Spinal cord (tissue), 9 donors: ENCODE measurements at regions not wholly inside any gene's neighbourhood (a gene's known extent, or its start where the extent isn't known, plus 50 kb on each side); places are given as distances from the start of the nearest gene placed in this dataset.

Experiments used
- DNase-seq, 6 donors: peaks; one replicate each; pipeline versions ENCODE4 v3.0.0 to v3.0.0-alpha.2; 2013 to 2015; ENCODE audit warnings: low spot score in 6 of 6, low read depth in 4 of 6
- H3K27ac ChIP-seq: one replicate; pipeline ENCODE4 v1.5.1; 2013; ENCODE audit warnings: low read depth, low read length, control low read depth
- H3K27me3 ChIP-seq: one replicate; pipeline ENCODE4 v1.6.1; 2013; ENCODE audit warnings: low read length; ENCODE audit not compliant: control insufficient read depth, insufficient read depth
- H3K36me3 ChIP-seq: one replicate; pipeline ENCODE4 v1.6.1; 2013; ENCODE audit warnings: low read length; ENCODE audit not compliant: control insufficient read depth, insufficient read depth
- H3K4me1 ChIP-seq: one replicate; pipeline ENCODE4 v1.6.1; 2013; ENCODE audit warnings: low read length; ENCODE audit not compliant: control insufficient read depth, insufficient read depth
- H3K4me3 ChIP-seq: one replicate; pipeline ENCODE4 v1.5.1; 2013; ENCODE audit warnings: low read depth, low read length, control low read depth
- H3K9me3 ChIP-seq: one replicate; pipeline ENCODE4 v1.6.1; 2013; ENCODE audit warnings: low read length; ENCODE audit not compliant: control insufficient read depth, insufficient read depth
- WGBS: methylation state at CpG from one replicate; pipeline ENCODE4 v1.1.5; 2013; ENCODE audit warnings: missing lambda C conversion rate; ENCODE audit not compliant: insufficient coverage; 5-methylcytosine and 5-hydroxymethylcytosine counted together
- donor health status: healthy.

DNA sequence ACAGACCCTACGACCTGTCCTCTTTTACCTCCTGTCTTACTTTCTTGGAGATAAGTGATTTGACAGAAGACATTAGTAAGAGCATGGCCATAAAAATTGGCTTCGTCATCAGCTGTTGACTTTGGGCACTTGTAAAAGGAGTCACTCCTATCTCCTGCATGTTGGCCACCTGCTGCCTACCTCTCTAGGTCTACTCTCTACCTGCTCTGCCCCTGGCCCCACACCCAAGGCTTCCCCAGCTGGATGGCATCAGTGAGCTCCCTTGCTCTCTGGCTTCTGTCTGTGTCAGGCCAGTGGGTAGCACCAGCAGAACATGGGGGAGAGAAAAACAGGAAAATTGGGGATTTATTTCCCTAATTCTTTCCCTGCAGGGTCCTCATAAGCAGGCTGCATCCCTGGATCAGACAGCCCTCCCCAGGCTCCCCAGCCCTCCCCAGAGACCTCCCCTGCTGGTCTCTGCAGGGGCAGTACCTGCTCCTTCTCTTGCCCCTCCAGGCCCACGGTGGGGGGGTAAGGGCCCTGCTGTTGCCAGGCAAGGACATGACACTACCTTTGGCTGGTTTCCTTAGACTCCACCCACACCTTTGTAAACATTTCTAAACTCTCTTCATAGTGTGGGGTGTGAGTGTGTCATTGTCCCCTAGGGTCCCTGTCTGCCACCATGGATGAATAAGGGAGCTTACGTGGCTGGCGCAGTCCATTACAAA is 157.0 kb upstream of the NECTIN1 start:
- no peaks in the 10 kb centered on the region for H3K9me3 ChIP-seq
- H3K36me3 ChIP-seq: no peaks in the 10 kb centered on the region
- no peak overlapping the region for H3K27ac ChIP-seq
- DNase-seq: no peak
- 80% methylated on average over 1 of the region's 5 CpGs for WGBS
- H3K4me1 ChIP-seq: peaks cover 12% of the 10 kb centered on the region
- H3K27me3 ChIP-seq: no peaks in the 10 kb centered on the region
- no peak overlapping the region for H3K4me3 ChIP-seq

DNA sequence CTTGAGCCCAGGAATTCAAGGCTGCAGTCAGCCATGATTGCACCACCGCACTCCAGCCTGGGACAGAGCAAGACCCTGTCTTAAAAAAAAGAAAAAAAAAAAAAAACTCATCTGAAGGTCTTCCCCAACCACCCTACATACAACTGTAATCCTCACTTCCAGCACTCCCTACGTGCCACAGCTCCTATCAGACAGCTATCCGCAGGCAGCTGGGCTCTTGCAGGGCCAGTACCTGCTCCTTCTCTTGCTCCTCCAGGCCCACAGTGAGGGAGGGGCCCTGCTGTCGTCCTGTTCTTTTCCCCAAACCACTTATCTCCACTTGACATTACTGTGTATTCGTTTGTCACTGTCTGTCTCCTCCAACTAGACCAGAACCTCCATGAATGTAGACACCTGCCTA is 156.1 kb upstream of the NECTIN1 start:
- DNase-seq: no peak
- Histone ChIP-seq H3K4me1 (peaks cover 5% of the 10 kb centered on the region), H3K4me3 (no peak overlapping the region), H3K27me3 (no peaks in the 10 kb centered on the region), H3K27ac (no peak overlapping the region), H3K9me3 (no peaks in the 10 kb centered on the region), H3K36me3 (no peaks in the 10 kb centered on the region)
- WGBS: 71% methylated on average over 5 of the region's 5 CpGs

DNA sequence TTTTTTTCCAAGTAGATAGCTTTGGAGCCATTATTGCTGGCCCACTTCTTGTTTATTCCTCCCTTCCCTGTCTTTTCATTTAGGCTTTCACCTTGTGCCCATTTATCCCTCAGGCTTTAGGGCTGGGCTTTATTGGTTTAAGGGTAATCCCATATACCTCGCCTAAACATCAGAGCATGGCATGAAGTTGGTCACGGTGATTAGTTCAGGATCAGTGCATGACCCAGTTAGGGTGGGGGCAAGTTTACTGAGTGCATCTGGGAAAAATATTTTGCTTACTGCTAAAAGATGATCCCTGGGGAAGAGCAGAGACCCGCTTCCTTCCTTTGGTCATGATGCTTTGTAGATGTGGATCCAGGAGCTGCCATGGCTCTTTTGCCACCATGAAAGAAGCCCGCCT is 153.3 kb upstream of the NECTIN1 start:
- H3K36me3 ChIP-seq: no peaks in the 10 kb centered on the region
- no peaks in the 10 kb centered on the region for H3K9me3 ChIP-seq

DNA sequence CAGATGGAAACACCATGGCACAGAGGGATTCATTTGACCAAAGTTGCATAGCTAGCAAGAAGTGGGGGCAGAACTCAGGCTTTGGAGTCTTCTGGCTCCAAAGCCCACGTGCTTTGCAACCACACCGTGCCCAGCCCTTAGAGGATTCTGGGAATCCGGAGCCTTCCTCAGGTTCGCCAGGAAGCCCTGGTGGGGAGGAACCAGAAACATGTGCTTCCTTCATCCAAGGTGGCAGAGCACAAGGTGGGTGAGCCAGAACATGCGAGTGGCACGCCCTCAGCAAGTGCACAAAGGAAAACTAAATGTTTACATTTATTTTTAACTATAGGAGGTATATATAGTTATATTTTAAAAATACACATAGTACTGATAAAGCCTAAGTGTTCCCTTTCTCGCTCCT is 151.9 kb upstream of the NECTIN1 start:
- WGBS: 71% methylated on average over 4 of the region's 7 CpGs
- no peak overlapping the region for H3K27ac ChIP-seq
- no peaks in the 10 kb centered on the region for H3K4me1 ChIP-seq
- no peak for DNase-seq
- H3K27me3 ChIP-seq: no peaks in the 10 kb centered on the region
- H3K9me3 ChIP-seq: no peaks in the 10 kb centered on the region
- H3K36me3 ChIP-seq: no peaks in the 10 kb centered on the region
- H3K4me3 ChIP-seq: no peak overlapping the region

More for the DNA sequence above, 153.3 kb upstream of the NECTIN1 start:
- Histone ChIP-seq H3K27me3 (no peaks in the 10 kb centered on the region), H3K27ac (no peak overlapping the region), H3K4me1 (no peaks in the 10 kb centered on the region), H3K4me3 (no peak overlapping the region)
- DNase-seq: no peak
- WGBS: 100% methylated on average over 3 of the region's 4 CpGs

GRCh38 chr11:119880143-119880542 is 151.1 kb upstream of the NECTIN1 start:
- Histone ChIP-seq H3K27me3 (no peaks in the 10 kb centered on the region), H3K27ac (no peak overlapping the region), H3K9me3 (no peaks in the 10 kb centered on the region), H3K4me3 (no peak overlapping the region), H3K4me1 (no peaks in the 10 kb centered on the region), H3K36me3 (no peaks in the 10 kb centered on the region)
- no peak for DNase-seq
- WGBS: 61% methylated on average over 3 of the region's 4 CpGs

DNA sequence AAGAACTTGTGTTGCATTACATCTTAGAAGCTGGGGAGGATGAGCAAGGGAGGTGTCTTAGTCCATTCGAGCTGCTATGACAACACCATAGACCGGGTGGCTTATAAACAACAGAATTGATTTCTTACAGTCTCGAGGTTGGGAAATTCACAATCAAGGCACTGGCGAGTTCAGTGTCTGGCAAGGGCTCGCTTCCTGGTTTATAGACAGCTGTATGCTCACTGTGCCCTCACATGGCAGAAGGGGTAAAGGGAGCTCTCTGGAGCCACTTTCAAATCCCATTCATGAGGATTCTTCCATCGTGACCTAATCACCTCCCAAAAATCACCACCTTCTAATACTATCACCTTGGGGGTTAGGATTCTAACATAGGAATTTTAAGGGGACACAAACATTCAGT is 150.0 kb upstream of the NECTIN1 start:
- H3K27me3 ChIP-seq: no peaks in the 10 kb centered on the region
- DNase-seq: no peak
- H3K36me3 ChIP-seq: no peaks in the 10 kb centered on the region
- no peak overlapping the region for H3K4me3 ChIP-seq
- H3K27ac ChIP-seq: no peak overlapping the region
- H3K9me3 ChIP-seq: no peaks in the 10 kb centered on the region
- 90% methylated on average over 4 of the region's 6 CpGs for WGBS
- peaks cover 4% of the 10 kb centered on the region for H3K4me1 ChIP-seq

DNA sequence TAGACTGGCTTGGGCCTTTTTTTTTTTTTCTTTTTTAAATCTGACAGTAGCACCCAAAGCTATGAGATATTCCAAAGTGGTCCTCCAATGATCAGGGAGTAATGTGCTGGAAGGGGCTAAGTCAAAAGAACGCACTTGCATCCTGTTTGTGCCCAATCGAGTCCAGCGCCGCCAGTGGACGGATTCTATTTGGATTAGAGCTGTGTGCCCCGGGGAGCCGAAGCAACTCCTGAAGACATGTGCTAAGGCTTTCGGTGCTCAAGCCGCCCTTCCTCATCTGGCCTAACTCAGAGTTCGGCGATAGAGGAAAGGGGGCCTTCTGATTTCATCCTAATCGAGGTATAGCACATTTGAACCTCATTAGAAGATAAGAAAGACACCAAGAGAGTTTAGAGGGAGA is 147.8 kb upstream of the NECTIN1 start:
- Histone ChIP-seq H3K4me1 (peaks cover 4% of the 10 kb centered on the region), H3K9me3 (no peaks in the 10 kb centered on the region), H3K36me3 (no peaks in the 10 kb centered on the region), H3K27me3 (no peaks in the 10 kb centered on the region), H3K4me3 (no peak overlapping the region), H3K27ac (no peak overlapping the region)
- DNase-seq: no peak
- WGBS: 97% methylated on average over 9 of the region's 12 CpGs

DNA sequence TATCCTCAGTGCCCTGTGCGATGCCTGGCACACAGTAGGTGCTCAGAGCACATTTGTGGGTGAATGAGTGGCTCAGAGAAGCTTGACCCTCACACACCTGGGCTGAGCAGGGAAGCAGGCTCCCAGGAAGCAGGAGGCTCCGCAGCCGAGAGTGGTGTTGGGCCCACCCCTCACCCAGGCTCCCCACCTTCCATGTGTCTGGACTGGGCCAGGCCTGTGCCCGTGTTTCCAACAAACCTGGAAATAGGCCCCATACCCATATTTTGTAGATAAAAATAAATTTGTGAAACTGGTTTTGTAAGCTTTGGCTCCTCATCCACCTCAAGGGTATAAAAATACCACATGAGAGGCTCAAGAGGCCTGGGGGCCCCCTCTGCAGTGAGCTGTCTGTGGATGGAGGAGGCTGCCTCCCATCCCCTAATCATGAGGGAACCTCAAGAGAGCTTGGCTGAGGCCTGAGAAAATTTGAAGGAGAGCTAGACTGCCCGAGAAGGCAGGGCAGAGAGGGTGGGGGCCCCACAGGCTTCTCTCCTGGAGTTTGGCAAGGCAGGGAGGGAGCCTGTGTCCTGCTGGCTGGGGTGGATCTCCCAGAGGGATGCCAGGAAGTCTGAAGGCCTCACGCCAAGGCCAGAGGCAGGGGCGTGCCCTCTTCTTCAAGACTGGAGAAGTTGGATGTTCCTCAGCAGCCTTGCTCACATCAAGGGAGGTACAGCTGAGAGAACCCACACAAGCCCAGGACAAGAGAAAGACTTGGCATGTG is 147.0 kb upstream of the NECTIN1 start:
- H3K36me3 ChIP-seq: no peaks in the 10 kb centered on the region
- H3K4me1 ChIP-seq: peaks cover 4% of the 10 kb centered on the region
- H3K9me3 ChIP-seq: no peaks in the 10 kb centered on the region
- H3K27ac ChIP-seq: no peak overlapping the region
- no peak overlapping the region for H3K4me3 ChIP-seq
- 89% methylated on average over 4 of the region's 7 CpGs for WGBS
- no peak for DNase-seq
- no peaks in the 10 kb centered on the region for H3K27me3 ChIP-seq

DNA sequence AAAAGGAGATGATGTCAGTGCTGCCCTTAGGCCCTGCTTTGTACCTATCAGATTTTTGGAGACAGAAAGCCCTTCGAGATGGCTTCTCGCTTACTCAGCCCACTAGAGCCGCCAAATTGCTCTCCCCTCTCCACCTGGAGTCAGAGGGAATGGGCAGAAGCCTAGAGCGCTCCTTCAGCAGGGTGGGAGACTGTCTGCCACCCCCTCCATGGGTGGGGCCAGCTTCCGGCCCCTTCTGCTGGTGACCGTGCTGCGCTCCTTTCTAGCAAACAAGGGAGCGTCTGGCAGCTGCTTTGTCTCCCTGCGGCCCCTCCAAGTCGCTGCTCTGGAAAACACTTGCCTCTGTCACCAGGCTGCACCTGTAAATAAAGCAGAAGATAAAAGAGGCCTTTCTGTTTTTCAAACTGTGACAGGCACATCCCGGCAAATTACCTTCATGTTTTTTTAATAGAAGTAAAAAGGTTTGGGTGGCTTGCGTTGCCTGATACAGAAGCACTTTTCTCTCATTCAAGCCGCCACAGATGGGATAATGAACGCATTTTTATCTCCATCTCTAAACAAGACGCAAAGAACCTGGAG is 145.7 kb upstream of the NECTIN1 start:
- peak in 1 of 6 donors; percentile 34 for DNase-seq
- H3K27ac ChIP-seq: no peak overlapping the region

More for the DNA sequence above, 145.7 kb upstream of the NECTIN1 start:
- 42% methylated on average over 9 of the region's 15 CpGs for WGBS
- H3K4me1 ChIP-seq: peaks cover 4% of the 10 kb centered on the region
- no peaks in the 10 kb centered on the region for H3K9me3 ChIP-seq
- H3K4me3 ChIP-seq: no peak overlapping the region
- no peaks in the 10 kb centered on the region for H3K36me3 ChIP-seq
- no peaks in the 10 kb centered on the region for H3K27me3 ChIP-seq
